Activated CD8-positive, alpha-beta memory T cell treated with anti-CD3 and anti-CD28 coated beads, Interleukin-2, amount 10 ng/mL, durations not matched to agents 7 days and 5 days (primary cell): ENCODE measurements at regions not wholly inside any gene's neighbourhood (a gene's known extent, or its start where the extent isn't known, plus 50 kb on each side); places are given as distances from the start of the nearest gene placed in this dataset.

ENCODE experiments used
- ATAC-seq: fragments of 150-1000 bp; cut with Tn5 transposase; one replicate; pipeline ENCODE4 v1.10.0; 2021; ENCODE audit warnings: moderate library complexity
- CTCF ChIA-PET: fragments of 350-600 bp; sonication (Branson Sonifier 250); formaldehyde crosslinking; loops from one replicate; lab custom pipeline; 2021; ENCODE audit warnings: antibody characterized with exemption; lab: Charles Lee
- DNase-seq: peaks from one replicate; pipeline ENCODE4 v3.0.0-alpha.2; 2020
- H3K27ac Mint-ChIP-seq: one replicate; pipeline ENCODE4 v1.8.0; 2021; ENCODE audit warnings: mild to moderate bottlenecking, mixed read lengths
- H3K27me3 Mint-ChIP-seq: one replicate; pipeline ENCODE4 v1.8.0; 2021; ENCODE audit warnings: mixed read lengths
- H3K36me3 Mint-ChIP-seq: one replicate; pipeline ENCODE4 v1.8.0; 2021; ENCODE audit warnings: mild to moderate bottlenecking, mixed read lengths
- H3K4me1 Mint-ChIP-seq: one replicate; pipeline ENCODE4 v1.8.0; 2021; ENCODE audit warnings: mixed read lengths
- H3K4me3 Mint-ChIP-seq: one replicate; pipeline ENCODE4 v1.8.0; 2021; ENCODE audit warnings: mild to moderate bottlenecking, moderate library complexity, mixed read lengths
- H3K9me3 Mint-ChIP-seq: one replicate; pipeline ENCODE4 v1.8.0; 2022; ENCODE audit warnings: low read depth, mixed read lengths

DNA sequence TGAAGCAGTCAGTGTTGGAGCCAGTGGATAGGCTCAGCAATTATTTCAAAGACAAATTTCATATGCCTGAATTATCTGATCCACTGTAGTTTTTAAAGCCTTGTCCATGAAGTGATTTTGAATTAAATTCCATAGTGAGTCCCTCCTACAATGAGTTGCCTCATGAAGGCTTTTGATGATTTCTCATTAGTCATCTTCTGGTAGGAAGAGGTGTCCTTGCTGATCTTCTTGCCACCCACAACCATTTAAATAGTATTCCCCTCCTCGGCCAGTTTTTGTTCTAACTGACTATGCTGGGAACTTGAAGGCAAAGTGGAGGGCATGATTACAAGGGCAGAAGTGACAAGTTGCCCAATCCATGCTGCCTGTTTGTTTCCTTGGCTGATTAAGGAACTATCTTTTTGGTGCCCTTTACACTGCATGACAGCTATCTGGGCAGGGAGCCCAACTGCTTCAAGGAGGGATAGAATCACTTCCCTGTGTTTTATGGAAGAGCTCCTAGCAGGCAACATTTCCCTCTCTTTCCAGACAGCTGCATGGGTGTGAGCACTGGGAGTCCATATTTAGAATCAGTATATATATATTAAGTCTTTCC is 617.5 kb downstream of the ZPLD1 start:
- Mint-ChIP-seq H3K36me3 (no peaks in the 10 kb centered on the region), H3K4me1 (no peaks in the 10 kb centered on the region), H3K4me3 (no peak overlapping the region), H3K9me3 (peaks cover 3% of the 10 kb centered on the region), H3K27me3 (no peaks in the 10 kb centered on the region), H3K27ac (no peak overlapping the region)
- CTCF ChIA-PET, result no interaction called here
- DNase-seq (no peak), ATAC-seq (no peak)

DNA sequence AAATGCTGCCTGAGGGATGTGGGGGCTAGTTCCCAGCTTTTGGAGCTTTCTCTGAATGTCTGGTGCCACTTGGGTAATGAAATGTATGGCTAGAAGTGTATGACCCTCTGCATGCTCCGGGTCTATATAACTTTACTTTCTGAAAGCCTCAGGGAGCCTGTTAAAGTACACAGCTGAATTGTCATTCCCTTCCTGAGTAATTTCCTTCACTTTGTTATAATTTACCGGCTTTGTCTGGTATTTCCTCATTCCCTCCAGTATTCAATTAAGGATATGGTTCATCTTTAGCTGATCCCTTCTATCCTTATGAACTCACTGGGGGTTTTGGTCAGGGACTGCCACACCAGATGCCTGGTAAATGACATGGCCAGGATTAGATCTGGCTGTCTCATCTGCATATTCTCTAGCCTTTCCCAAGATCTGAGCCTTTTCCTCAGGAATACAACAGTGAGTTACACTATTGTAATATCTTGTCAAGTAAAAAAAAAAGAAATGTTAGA is 620.3 kb downstream of the ZPLD1 start:
- ATAC-seq, result no peak
- Mint-ChIP-seq H3K4me1 (no peaks in the 10 kb centered on the region), H3K9me3 (no peaks in the 10 kb centered on the region), H3K27me3 (no peaks in the 10 kb centered on the region), H3K36me3 (no peaks in the 10 kb centered on the region), H3K4me3 (no peak overlapping the region), H3K27ac (no peak overlapping the region)
- DNase-seq, result no peak
- CTCF ChIA-PET, result no interaction called here

DNA sequence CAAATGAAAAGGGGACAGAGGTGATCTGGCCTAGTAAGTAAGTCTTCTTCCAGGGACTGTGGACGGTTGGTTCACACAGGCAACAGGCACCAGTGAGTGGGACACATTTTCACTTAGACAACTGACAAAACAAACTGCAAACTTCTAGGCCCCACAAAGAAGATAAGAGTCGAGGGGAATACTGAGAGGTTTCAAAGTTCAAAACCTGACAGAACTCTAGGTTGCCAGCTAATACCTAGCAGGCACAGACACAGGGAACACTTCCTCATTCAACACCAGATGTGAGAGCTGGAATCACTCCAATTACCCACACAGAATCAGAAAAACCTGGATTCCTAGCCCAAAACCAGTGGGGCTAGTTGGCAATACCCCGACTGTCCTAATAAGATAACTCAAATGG is 621.7 kb downstream of the ZPLD1 start:
- CTCF ChIA-PET, result no interaction called here
- Mint-ChIP-seq H3K4me3 (no peak overlapping the region), H3K4me1 (no peaks in the 10 kb centered on the region), H3K9me3 (no peaks in the 10 kb centered on the region), H3K27ac (no peak overlapping the region), H3K36me3 (no peaks in the 10 kb centered on the region), H3K27me3 (no peaks in the 10 kb centered on the region)
- ATAC-seq, result no peak
- DNase-seq, result no peak

DNA sequence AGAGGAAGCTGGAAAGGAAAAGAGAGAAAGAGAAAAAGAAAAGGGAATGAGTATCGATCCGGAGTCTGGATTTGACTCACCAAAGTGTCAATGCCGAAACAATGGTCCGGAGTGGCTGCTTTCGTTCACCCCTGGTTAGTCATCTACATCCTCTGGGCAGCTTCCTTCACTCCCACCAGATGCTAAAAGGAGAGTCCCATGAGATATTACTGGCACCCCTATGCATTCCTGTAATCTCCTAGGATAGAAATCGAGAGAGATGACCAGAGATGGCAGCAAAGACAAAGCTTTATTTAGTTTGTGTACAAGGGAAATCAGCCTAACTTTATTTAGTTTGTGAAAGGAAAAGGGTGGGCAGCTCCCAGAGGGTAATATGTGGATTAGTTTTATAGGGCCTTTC is 622.2 kb downstream of the ZPLD1 start:
- Mint-ChIP-seq H3K9me3 (no peaks in the 10 kb centered on the region), H3K27me3 (no peaks in the 10 kb centered on the region), H3K4me1 (no peaks in the 10 kb centered on the region), H3K4me3 (no peak overlapping the region), H3K27ac (no peak overlapping the region), H3K36me3 (no peaks in the 10 kb centered on the region)
- ATAC-seq (no peak), DNase-seq (no peak)
- CTCF ChIA-PET, result no interaction called here

DNA sequence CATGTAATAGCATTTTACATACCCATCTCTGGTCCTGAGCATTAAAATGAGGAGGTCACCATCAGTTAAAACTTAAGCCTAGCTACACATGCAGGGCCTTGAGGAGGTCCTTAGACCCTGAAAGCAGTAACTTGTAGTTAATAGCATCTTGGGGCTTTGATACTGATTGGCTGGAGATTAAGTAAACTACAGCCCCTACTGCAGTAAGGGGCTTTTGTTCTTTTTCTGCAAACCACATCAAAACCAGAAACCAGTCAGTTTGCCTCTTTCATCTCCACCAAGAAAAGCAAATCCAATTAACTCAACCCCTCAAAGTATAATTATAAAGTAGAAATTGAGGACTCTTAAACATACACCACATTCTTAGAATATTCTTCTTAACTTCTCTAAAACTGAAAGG is 622.7 kb downstream of the ZPLD1 start:
- no peak overlapping the region for H3K4me3 Mint-ChIP-seq
- CTCF ChIA-PET, result no interaction called here
- no peaks in the 10 kb centered on the region for H3K9me3 Mint-ChIP-seq
- H3K27me3 Mint-ChIP-seq, result no peaks in the 10 kb centered on the region
- H3K4me1 Mint-ChIP-seq, result no peaks in the 10 kb centered on the region
- ATAC-seq, result no peak
- no peak for DNase-seq
- no peak overlapping the region for H3K27ac Mint-ChIP-seq
- no peaks in the 10 kb centered on the region for H3K36me3 Mint-ChIP-seq

DNA sequence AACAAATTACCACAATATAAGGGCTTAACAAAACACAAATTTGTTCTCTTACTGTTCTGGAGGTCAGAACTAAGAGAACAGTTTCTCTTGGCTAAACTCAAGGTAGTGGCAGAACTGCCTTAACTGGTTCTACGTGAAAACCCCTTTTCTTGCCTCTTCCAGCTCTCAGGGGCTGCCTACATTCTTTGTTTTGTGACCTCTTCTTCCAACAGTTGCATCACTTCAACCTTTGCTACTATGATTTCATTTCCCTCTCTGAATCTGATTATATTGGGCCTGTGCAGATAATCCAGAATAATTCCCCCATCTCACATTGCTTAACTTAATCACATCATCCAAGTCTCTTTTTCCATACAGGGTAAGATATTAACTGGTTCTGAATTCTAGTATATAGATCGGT is 624.6 kb downstream of the ZPLD1 start:
- no peaks in the 10 kb centered on the region for H3K4me1 Mint-ChIP-seq
- H3K36me3 Mint-ChIP-seq, result no peaks in the 10 kb centered on the region
- ATAC-seq (no peak), DNase-seq (no peak)
- CTCF ChIA-PET, result no interaction called here
- H3K27me3 Mint-ChIP-seq, result no peaks in the 10 kb centered on the region
- no peak overlapping the region for H3K4me3 Mint-ChIP-seq
- H3K27ac Mint-ChIP-seq, result no peak overlapping the region
- H3K9me3 Mint-ChIP-seq, result no peaks in the 10 kb centered on the region

DNA sequence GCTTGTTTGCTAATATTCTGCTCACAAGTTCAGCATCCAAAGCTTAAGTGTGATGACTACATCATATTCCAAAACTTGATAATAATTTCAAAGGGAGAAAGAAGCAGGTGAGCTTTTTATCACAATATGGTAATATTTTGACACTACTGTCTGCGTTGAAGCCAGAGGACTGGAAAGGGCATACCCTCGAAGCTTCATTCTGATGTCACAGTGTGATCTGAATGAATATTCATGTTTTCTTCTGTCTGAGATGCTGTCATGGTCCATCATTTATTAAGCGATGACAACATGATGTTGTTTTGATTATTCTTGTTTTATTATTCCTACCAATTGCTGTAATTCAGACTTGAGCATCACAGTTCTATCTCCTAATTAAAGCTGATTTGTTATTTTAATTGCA is 625.4 kb downstream of the ZPLD1 start:
- H3K4me3 Mint-ChIP-seq, result no peak overlapping the region
- no peaks in the 10 kb centered on the region for H3K4me1 Mint-ChIP-seq
- ATAC-seq (no peak), DNase-seq (no peak)
- CTCF ChIA-PET, result no interaction called here
- H3K27ac Mint-ChIP-seq, result no peak overlapping the region
- no peaks in the 10 kb centered on the region for H3K9me3 Mint-ChIP-seq
- no peaks in the 10 kb centered on the region for H3K36me3 Mint-ChIP-seq
- H3K27me3 Mint-ChIP-seq, result no peaks in the 10 kb centered on the region

DNA sequence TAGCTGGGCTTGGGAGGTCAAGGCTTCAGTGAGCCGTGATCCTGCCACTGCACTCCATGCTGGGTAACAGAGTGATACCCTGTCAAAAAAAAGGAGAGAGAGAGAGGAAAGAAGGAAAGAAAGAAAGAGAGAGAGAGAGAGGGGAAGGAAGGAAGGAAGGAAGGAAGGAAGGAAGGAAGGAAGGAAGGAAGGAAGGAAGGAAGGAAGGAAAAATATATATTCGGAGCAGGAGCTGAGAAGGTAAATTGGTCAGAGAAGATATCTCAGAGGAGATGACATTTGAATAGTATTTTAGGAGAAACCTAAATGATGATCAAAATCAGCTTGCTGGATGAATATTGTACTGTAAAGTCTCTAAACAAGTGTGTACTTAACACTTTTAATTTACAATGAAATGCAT is 633.1 kb downstream of the ZPLD1 start:
- Mint-ChIP-seq H3K27me3 (no peaks in the 10 kb centered on the region), H3K36me3 (no peaks in the 10 kb centered on the region), H3K9me3 (no peaks in the 10 kb centered on the region), H3K4me3 (no peak overlapping the region), H3K4me1 (no peaks in the 10 kb centered on the region), H3K27ac (no peak overlapping the region)
- ATAC-seq (no peak), DNase-seq (no peak)
- CTCF ChIA-PET, result no interaction called here

DNA sequence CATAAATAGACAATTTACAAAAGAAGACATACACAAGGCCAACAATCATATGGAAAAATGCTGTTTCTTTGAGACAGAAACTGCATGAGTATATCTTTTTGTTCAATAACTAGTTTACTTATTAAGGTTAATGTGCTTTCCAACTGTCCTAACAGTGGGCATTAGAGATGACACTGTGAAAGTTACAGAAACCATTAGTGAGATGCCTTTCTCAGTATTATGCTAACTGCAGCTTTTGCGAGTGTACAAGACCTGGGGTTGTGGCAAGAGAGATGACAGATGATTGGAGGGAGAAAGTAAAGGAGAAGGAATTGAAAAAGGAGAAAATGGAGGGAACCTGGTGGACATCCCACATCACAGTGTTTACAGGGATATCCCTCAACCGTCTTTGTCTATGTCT is 640.5 kb downstream of the ZPLD1 start:
- Mint-ChIP-seq H3K27ac (no peak overlapping the region), H3K4me1 (no peaks in the 10 kb centered on the region), H3K36me3 (no peaks in the 10 kb centered on the region), H3K27me3 (no peaks in the 10 kb centered on the region), H3K4me3 (no peak overlapping the region), H3K9me3 (no peaks in the 10 kb centered on the region)
- no peak for DNase-seq
- ATAC-seq, result no peak
- CTCF ChIA-PET, result no interaction called here

DNA sequence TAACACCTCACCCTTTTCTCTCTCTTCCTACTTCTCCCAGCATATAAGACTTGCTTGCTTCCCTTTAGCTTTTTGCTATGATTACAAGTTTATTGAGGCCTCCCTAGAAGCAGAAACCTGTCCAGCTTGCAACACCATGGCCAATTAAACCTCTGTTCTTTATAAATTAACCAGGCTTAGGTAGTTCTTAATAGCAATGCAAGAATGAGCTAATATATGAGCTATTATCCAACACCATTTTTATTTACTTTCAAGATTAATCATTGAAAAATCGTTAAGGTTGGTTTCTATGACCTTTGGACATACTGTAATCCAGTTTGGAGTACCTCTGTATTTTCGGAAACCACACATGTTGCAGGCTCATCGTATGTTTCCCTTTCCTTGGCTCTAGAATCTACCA is 643.1 kb downstream of the ZPLD1 start:
- Mint-ChIP-seq H3K4me1 (no peaks in the 10 kb centered on the region), H3K27me3 (no peaks in the 10 kb centered on the region), H3K4me3 (no peak overlapping the region), H3K27ac (no peak overlapping the region), H3K9me3 (no peaks in the 10 kb centered on the region), H3K36me3 (no peaks in the 10 kb centered on the region)
- no peak for DNase-seq
- no peak for ATAC-seq
- CTCF ChIA-PET, result no interaction called here

DNA sequence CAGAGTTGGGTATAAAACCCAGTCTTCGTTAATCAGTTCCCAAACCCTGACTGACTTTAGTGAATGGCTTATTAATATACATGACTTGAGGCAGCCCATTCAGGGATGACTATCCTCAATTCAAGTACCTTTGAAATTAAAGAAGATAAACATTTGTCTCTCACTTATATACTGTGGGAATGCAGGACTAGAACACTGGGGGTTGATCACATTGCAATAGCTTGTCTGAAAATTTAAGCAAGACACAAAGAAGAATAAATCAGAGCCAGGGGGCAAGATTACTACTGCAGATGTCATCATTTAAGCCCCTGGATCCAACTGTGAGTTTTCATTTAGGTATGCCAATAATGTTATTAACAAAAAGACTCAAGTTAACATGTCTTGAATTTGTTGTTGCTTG is 647.7 kb downstream of the ZPLD1 start:
- ATAC-seq, result no peak
- no peaks in the 10 kb centered on the region for H3K4me1 Mint-ChIP-seq

DNA sequence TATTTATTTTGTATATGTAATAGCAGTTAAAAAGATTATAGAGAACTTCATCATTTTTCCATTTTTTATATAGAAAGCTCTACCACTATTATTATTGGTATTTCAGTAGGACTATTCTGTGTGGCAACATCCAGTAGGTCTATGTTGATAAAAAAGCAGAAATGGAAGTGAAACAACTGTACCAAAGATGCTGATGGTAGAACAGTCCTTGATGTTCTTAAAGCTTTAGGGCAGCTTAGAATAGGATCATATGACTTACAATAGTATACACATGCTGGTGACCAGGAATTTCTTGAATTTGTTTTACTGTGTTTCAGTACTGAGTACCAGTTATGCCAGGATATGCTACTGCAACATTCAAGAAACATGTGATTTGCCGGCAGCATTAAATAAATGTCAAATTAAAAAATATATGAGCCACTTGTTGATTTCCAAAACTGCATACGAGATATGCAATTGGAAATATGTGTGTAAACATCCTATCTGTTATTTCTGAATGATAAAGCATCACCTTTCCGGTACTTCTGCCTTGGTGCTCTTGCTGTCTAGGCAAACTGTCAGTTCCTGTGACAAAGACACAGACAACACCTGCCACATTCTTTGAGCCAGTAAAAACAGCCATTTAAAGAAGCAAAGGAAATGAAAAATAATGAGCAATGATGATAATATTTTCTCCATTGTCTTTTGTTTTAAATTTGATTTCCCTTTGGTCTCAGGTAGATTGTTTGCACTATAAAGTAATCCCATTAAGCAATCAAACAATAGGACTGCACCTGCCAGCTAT is 649.2 kb downstream of the ZPLD1 start:
- ATAC-seq, result no peak
- no peaks in the 10 kb centered on the region for H3K36me3 Mint-ChIP-seq
- H3K4me3 Mint-ChIP-seq, result no peak overlapping the region

More for the DNA sequence above, 647.7 kb downstream of the ZPLD1 start:
- no peak for DNase-seq
- Mint-ChIP-seq H3K27me3 (no peaks in the 10 kb centered on the region), H3K4me3 (no peak overlapping the region), H3K9me3 (no peaks in the 10 kb centered on the region), H3K27ac (no peak overlapping the region), H3K36me3 (no peaks in the 10 kb centered on the region)
- CTCF ChIA-PET, result no interaction called here

DNA sequence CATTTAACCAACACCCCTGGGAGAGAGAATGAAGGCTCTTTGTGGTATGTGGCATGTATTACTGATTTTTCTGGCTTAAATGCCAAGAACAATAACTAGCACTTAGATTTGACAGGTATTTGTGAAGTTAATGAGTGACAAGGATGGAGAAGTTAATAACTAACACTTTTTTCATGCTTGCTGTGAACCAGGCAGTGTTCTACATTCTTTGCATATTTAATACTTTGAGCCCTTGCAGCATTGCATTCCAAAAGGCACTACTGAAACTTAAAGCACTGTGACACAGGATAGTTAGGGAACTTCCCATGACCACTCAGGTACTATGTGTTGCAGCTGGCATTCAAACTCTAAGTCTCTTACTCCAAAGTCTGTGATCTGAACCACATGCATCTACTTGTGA is 650.6 kb downstream of the ZPLD1 start:
- Mint-ChIP-seq H3K36me3 (no peaks in the 10 kb centered on the region), H3K9me3 (no peaks in the 10 kb centered on the region), H3K4me3 (no peak overlapping the region), H3K27me3 (no peaks in the 10 kb centered on the region), H3K27ac (no peak overlapping the region), H3K4me1 (no peaks in the 10 kb centered on the region)
- no peak for ATAC-seq
- DNase-seq, result no peak
- CTCF ChIA-PET, result no interaction called here

More for the DNA sequence above, 649.2 kb downstream of the ZPLD1 start:
- Mint-ChIP-seq H3K27ac (no peak overlapping the region), H3K9me3 (no peaks in the 10 kb centered on the region), H3K4me1 (no peaks in the 10 kb centered on the region), H3K27me3 (no peaks in the 10 kb centered on the region)
- DNase-seq, result no peak
- CTCF ChIA-PET, result no interaction called here

DNA sequence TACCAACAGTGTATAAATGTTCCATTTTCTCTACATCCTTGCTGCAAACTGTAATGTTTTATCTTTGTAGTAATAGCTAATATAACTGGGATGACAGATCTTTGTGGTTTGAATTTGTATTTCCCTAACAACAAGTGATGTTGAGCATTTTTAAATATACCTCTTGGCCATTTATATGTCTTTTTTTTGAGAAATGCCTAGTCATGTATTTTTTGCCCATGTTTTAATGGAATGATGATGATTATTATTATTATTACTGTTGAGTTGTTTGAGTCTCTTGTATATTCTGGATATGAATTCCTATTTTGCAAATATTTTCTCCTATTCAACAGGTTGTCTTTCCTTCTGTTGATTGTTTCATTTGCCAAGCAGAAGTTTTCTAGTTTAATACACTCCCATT is 654.9 kb downstream of the ZPLD1 start:
- no peak overlapping the region for H3K27ac Mint-ChIP-seq
- ATAC-seq, result no peak

More for the DNA sequence above, 654.9 kb downstream of the ZPLD1 start:
- Mint-ChIP-seq H3K4me1 (no peaks in the 10 kb centered on the region), H3K9me3 (peaks cover 2% of the 10 kb centered on the region), H3K27me3 (no peaks in the 10 kb centered on the region), H3K4me3 (no peak overlapping the region), H3K36me3 (no peaks in the 10 kb centered on the region)
- no peak for DNase-seq
- CTCF ChIA-PET, result no interaction called here
